Choroid plexus epithelial cell (primary cell): ENCODE measurements at regions not wholly inside any gene's neighbourhood (a gene's known extent, or its start where the extent isn't known, plus 50 kb on each side); places are given as distances from the start of the nearest gene placed in this dataset.
A peak's percentile ranks its signal among the peaks of the same experiment; 100 is the strongest.

Source experiments
- DNase-seq: peaks from one replicate; pipeline ENCODE4 v3.0.0-alpha.2; 2010; ENCODE audit warnings: low read depth
- H3K4me3 ChIP-seq: 2 replicates; pipeline ENCODE4 v1.5.1; 2011; ENCODE audit warnings: low read depth, mild to moderate bottlenecking, control low read depth, low read length, moderate library complexity
- TF ChIP-seq, protein P1 (sequence below): conservative IDR thresholded peaks from 2 replicates; pipeline ENCODE4 v1.5.1; 2011; ENCODE audit warnings: low read depth, mild to moderate bottlenecking, control low read depth, inconsistent platforms, low read length, moderate library complexity

DNA sequence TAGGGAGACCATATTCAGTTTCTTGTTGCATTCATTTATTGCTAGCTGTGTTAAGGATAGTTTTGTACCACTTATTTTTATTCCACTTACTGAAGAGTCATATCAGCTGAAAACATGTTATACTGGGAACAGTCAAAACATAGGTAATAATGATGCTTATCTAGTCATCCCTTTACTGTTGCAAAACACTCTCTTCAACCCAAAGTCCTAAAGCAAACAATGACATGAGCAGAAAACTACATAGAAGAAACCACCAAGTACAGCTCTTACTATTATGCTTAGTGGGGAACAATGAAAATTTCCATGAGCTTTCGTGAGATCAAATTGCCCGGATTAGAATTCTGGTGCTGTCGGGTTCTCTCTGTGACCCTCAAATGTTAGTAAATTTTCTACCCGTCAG is 681.4 kb downstream of the NR2F1-AS1 start:
- TF ChIP-seq, protein P1, sequence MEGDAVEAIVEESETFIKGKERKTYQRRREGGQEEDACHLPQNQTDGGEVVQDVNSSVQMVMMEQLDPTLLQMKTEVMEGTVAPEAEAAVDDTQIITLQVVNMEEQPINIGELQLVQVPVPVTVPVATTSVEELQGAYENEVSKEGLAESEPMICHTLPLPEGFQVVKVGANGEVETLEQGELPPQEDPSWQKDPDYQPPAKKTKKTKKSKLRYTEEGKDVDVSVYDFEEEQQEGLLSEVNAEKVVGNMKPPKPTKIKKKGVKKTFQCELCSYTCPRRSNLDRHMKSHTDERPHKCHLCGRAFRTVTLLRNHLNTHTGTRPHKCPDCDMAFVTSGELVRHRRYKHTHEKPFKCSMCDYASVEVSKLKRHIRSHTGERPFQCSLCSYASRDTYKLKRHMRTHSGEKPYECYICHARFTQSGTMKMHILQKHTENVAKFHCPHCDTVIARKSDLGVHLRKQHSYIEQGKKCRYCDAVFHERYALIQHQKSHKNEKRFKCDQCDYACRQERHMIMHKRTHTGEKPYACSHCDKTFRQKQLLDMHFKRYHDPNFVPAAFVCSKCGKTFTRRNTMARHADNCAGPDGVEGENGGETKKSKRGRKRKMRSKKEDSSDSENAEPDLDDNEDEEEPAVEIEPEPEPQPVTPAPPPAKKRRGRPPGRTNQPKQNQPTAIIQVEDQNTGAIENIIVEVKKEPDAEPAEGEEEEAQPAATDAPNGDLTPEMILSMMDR = no peak
- DNase-seq = no peak
- H3K4me3 ChIP-seq = no peak overlapping the region

DNA sequence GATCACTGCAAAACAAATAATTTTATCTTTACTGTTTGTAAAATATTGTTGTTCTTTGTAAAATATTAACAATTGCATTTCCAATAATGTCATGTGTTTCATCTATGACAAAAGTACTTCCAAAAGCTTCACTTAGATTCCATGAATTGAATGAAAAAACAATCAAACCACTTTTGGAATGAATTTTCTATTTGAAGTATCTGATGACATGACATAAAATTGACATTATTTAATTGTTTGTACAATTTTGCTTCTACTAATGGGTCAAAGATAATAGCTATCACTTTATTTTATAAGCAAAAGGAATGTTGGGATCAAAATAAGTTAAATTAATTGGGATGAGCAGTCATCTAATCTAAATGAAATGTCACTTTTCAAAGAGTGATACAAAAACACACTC is 684.3 kb downstream of the NR2F1-AS1 start:
- H3K4me3 ChIP-seq = no peak overlapping the region
- TF ChIP-seq, protein P1 = no peak
- DNase-seq = no peak

DNA sequence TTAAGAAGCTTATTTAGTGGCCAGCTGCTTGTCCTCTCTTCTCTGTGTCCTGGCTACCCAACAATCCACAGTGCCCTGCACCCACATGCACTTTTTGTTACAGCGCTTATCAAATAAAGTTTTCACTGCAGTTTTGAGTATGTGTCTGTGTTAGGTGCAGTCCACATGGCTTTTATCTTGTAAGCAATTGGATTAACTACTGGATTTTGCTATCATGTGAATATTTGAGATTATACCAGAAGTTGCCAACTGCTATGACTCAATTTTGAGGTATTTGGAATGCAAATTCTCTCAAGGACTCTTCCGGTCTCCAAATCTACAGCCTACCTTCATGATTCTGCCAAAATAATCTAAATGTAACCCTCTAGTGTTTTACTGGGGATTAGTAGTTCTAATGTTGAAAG is 690.2 kb downstream of the NR2F1-AS1 start:
- DNase-seq = peak; percentile 60

DNA sequence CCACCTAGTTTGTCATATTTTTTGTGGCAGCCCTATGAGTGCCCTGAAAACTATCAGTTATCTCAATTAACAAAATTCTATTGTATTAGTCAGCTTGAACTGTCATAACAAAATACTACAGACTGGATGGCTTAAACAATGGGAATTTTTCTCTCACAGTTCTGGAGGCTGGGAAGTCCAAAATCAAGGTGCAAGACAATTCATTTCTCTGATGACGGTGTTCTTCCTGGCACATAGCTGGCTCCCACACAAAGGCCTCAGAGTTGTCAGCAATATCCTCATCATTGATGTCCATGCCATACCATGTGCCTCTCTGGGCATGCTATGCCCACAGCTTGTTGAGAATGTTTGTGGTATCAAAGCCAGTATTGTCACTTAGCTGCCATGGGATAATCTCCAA is 691.9 kb downstream of the NR2F1-AS1 start:
- no peak for DNase-seq
- TF ChIP-seq, protein P1 = no peak
- H3K4me3 ChIP-seq = no peak overlapping the region

More for the DNA sequence above, 690.2 kb downstream of the NR2F1-AS1 start:
- TF ChIP-seq, protein P1 = no peak
- no peak overlapping the region for H3K4me3 ChIP-seq

DNA sequence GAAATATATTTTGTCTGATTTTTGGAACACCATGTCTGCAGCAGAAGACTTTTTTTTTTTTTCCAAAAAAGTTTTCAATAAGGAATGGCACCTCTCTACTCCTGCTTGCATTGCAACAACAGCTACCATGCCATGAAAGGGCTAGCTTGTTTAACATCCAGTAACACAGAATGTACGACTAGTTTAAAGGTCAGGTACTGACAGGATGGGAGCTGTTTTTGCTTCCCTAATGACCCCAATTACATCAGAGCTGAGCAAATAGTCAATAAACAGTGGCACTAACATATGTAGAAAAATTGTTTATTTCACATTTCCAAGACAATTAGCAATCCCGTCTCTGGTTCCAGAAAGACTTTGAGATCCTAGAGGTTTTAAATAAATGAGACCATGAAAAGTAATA is 693.8 kb downstream of the NR2F1-AS1 start:
- H3K4me3 ChIP-seq = no peak overlapping the region
- TF ChIP-seq, protein P1 = no peak
- DNase-seq = no peak

DNA sequence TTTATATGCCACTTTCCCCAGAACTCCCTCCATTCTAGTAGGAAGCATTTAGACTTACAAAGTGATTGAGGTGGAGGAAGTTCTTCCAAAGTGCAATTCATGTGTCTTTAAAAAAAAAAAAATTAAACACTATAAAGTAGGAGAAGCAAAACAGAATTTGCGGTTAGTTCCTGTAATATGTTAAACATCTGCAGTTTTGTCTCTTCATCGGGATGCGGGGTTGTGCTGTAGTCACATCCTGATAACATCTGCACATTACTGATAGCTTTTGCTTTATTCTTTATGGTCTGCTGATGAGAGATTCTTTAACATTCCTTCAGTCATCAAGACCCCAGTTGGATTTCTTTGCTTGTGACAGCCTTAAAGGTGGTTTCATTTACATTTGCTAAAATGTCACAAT is 694.3 kb downstream of the NR2F1-AS1 start:
- TF ChIP-seq, protein P1 = no peak
- DNase-seq = no peak
- no peak overlapping the region for H3K4me3 ChIP-seq

DNA sequence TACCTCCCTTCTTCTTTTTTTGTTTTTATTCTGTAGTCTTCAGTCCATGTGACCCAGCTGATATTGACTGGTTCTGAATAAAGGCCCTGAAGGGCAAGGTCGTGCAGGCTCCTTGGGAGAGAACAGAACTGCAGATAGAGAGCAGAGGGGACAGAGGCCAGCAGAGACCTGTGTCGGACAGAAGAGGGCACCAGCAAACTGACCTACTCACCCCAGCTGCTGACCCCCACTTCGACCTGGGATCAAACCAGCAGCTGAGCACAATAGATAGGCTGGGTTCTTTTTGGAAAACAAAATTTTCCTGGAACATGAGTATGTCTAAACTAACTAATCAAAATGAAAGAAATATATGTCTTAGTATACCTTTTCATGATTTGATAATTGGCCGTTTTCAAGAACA is 695.1 kb downstream of the NR2F1-AS1 start:
- TF ChIP-seq, protein P1 = no peak
- no peak overlapping the region for H3K4me3 ChIP-seq
- no peak for DNase-seq
